Loucy (cell line): ENCODE measurements at regions not wholly inside any gene's neighbourhood (a gene's known extent, or its start where the extent isn't known, plus 50 kb on each side); places are given as distances from the start of the nearest gene placed in this dataset.

Experiments used
- CTCF ChIP-seq: fragments of 200-600 bp; sonication (generic); conservative IDR thresholded peaks from 2 replicates; pipeline ENCODE4 v1.5.1; 2014; ENCODE audit warnings: mild to moderate bottlenecking, antibody characterized with exemption, low read length
- EZH2phosphoT487 ChIP-seq: fragments of 200-600 bp; IDR thresholded peaks from 2 replicates; pipeline ENCODE4 v1.6.1; 2018; ENCODE audit warnings: antibody characterized with exemption, mild to moderate bottlenecking, moderate library complexity, borderline replicate concordance

GRCh38 chr16:13429416-13429815 lies 490.5 kb upstream of the ERCC4 start:
- no peak for TF ChIP-seq CTCF
- no peak for TF ChIP-seq EZH2phosphoT487
